AG10803 (cell line): ENCODE measurements at regions not wholly inside any gene's neighbourhood (a gene's known extent, or its start where the extent isn't known, plus 50 kb on each side); places are given as distances from the start of the nearest gene placed in this dataset.

Experiments used
- DNase-seq: peaks from one replicate; pipeline ENCODE4 v3.0.0; 2010; ENCODE audit warnings: low read depth
- H3K4me3 ChIP-seq: 2 replicates; pipeline ENCODE4 v1.5.1; 2011; ENCODE audit warnings: mild to moderate bottlenecking, low read length, control low read depth
- TF ChIP-seq, protein P1 (sequence below): conservative IDR thresholded peaks from 2 replicates; pipeline ENCODE4 v1.5.1; 2011; ENCODE audit warnings: mild to moderate bottlenecking, low read length, control low read depth, inconsistent platforms

DNA sequence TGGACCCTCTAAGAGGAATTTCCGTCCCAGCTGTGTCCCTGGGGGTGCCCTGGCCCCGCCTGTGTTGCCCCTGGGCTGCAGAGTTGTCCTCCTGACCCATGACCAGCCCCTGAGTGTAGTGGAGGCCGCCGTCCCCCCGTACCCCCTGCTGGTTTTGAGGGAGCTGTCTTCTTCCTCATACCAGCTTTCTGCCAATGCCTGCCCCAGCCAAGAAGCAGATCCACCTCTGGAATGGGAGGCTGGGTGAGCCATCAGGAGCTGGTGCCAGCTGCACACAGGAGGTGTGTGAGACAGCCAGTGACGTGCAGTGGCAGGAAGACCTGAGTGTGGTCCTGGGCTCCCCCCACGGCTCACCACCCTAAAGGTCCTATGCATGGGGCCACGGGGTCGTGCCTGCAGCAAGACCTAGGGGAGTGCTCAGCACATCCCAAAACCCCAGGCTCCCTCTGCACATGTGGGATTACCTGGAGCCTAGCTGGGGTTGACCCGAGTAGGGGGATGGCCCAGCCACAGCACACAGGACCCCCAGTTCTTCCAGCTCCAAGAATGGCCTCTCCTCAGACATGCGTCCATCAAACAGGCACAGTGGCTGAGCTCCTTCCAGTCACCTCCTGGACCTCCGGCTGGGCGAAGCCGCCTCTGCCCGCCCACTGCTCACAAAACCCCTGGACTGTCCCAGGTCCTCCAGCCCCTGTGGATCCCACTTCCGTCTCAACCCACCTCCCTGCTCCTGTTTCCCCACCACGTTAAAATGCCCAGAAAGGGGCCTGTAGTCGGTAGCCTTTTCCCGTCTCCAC is 647.6 kb downstream of the BRD1 start:
- DNase-seq, result no peak
- TF ChIP-seq, protein P1, sequence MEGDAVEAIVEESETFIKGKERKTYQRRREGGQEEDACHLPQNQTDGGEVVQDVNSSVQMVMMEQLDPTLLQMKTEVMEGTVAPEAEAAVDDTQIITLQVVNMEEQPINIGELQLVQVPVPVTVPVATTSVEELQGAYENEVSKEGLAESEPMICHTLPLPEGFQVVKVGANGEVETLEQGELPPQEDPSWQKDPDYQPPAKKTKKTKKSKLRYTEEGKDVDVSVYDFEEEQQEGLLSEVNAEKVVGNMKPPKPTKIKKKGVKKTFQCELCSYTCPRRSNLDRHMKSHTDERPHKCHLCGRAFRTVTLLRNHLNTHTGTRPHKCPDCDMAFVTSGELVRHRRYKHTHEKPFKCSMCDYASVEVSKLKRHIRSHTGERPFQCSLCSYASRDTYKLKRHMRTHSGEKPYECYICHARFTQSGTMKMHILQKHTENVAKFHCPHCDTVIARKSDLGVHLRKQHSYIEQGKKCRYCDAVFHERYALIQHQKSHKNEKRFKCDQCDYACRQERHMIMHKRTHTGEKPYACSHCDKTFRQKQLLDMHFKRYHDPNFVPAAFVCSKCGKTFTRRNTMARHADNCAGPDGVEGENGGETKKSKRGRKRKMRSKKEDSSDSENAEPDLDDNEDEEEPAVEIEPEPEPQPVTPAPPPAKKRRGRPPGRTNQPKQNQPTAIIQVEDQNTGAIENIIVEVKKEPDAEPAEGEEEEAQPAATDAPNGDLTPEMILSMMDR, result no peak
- no peak overlapping the region for H3K4me3 ChIP-seq

DNA sequence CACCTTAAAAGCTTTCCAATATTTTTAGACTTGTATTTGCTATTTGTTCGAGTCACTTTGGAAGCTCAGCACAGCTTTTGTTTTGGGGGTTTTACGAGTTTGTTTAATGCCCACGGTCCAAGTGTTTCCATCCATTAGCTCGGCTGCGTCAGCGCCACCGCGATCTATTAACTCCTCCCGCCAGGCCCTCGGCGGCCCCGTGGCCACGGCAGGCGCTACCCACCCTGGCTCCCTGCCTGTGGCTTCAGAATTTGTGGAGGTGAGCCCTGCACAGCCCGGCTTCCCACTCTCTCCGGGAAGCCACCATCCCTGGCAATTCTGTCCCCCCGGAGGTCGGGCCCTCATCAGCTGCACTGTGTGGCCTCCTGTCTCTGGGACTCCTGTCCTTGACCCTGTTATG is 648.5 kb downstream of the BRD1 start:
- no peak overlapping the region for H3K4me3 ChIP-seq
- TF ChIP-seq, protein P1, result no peak
- DNase-seq, result no peak

DNA sequence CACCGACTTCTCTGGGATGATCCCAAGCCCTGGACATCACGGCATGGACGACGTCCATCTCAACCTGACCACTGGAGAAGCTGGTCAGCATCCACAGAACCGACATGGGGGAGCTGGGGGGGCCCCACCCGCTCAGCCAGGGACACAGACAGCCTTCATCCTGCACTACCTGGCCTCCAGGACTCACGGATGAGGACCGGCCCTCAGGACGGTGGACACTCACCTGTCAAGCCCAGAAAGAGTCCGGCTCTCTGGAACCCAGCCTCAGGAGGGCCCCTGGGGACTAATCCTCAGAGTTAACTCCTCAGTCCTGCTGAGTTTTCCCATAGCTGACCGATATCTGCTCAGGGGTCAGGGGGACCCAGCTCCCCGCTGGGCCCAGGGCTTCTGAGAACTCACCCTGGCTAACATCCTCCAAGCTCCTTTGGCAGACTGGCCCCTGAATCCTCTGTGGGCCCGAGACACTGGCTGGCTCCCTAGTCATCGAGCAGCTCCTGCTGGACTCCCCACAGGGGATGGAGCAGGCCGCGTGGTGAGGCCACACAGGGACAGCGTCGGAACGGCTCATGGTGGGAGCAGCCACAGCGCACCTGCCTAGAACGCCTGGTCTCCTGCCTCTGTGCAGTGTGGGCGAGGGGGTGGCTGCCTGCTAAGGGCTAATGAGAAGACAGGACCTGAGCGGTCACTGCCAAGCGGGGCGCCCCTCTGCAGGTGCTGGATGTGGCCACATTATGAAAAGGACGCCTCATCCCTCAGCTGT is 649.2 kb downstream of the BRD1 start:
- H3K4me3 ChIP-seq, result no peak overlapping the region
- TF ChIP-seq, protein P1, result no peak
- DNase-seq, result no peak

DNA sequence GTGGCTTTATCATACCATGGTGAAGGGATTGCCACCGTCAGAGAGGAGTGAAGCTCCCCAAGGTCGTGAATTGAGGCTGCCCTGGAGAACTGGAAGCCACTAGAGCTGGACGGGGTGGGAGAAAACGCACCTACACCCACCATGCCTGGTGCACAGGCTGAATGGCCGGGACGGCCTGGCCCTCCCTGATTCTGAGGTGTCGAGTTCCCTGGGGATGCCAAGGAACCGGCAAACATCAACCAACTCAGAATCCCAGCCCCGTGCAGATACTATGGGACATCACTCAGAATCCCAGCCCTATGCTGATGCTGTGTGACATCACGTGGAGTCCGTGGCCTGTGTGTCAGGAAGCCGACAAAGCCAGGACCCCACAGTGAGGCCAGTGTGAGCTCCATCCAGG is 650.0 kb downstream of the BRD1 start:
- DNase-seq, result no peak
- no peak overlapping the region for H3K4me3 ChIP-seq
- TF ChIP-seq, protein P1, result no peak

DNA sequence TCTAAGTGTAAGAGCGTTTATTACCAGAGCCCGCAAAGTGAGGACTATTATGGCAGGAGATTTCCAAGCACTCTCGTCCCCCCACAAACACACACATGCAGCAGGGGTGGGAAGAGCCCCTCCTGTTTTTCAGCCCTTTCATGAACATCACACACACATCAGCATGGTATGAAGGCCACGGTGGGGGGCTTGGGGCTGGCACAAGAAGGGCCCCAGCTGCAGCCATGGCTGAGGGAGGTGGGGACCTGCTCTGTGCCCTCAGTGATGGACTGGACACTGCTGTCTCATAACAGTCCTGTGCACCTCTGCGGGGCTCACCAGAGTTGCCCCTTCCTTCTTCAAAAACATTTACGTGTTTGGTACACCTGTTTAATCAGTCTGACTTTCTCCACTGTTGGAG is 650.7 kb downstream of the BRD1 start:
- H3K4me3 ChIP-seq, result no peak overlapping the region
- TF ChIP-seq, protein P1, result no peak

DNA sequence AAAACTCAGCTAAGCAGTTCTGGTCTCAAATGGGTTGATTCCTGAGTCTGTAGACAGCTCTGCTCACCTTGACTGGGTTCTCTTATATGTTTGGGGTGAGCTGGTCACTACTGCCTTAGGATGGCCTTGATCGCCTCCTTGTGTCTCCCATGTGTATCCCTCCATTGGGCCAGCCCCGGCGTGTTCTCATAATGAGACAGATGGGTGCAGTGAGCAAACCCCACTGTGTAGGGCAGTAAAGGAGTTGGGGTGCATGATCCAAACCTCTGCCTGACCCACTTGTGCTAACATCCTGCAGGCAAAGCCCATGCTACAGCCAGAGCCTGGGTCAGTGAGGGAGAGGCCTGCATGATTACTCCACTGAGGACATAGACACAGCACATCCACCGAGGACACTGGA is 657.6 kb downstream of the BRD1 start:
- TF ChIP-seq, protein P1, result no peak
- H3K4me3 ChIP-seq, result no peak overlapping the region
- DNase-seq, result no peak

More for the DNA sequence above, 650.7 kb downstream of the BRD1 start:
- no peak for DNase-seq
